ENCODE measurements at regions not wholly inside any gene's neighbourhood (a gene's known extent, or its start where the extent isn't known, plus 50 kb on each side); places are given as distances from the start of the nearest gene placed in this dataset.

GRCh38 chr12:86669010-86669409 is 412.8 kb upstream of the MGAT4C start:
- DNase-seq = no peak
- Mint-ChIP-seq H3K27ac (no peak overlapping the region), H3K4me3 (no peak overlapping the region), H3K36me3 (ENCODE audit: low read depth) (no peaks in the 10 kb centered on the region), H3K27me3 (ENCODE audit: insufficient read depth) (peaks cover 3% of the 10 kb centered on the region; the same call in 1 of the 2 replicates), H3K9me3 (no peaks in the 10 kb centered on the region; the same call in 1 of the 2 replicates), H3K4me1 (ENCODE audit: low read depth) (no peaks in the 10 kb centered on the region)
- TF ChIP-seq CTCF (IDR thresholded peaks at IDR 0.05) = no peak

- no peak for DNase-seq
- no peak for TF ChIP-seq CTCF (IDR thresholded peaks at IDR 0.05)
- no peak overlapping the region for H3K27ac Mint-ChIP-seq
- H3K36me3 Mint-ChIP-seq (ENCODE audit: low read depth) = no peaks in the 10 kb centered on the region
- no peak overlapping the region for H3K4me3 Mint-ChIP-seq
- H3K27me3 Mint-ChIP-seq (ENCODE audit: insufficient read depth) = peaks cover 3% of the 10 kb centered on the region; the same call in 1 of the 2 replicates
- H3K9me3 Mint-ChIP-seq = no peaks in the 10 kb centered on the region; the same call in 1 of the 2 replicates
- H3K4me1 Mint-ChIP-seq (ENCODE audit: low read depth) = no peaks in the 10 kb centered on the region
Measured at GRCh38 chr12:86666316-86666715, 410.1 kb upstream of the MGAT4C start.

GRCh38 chr12:86663716-86664115 is 407.5 kb upstream of the MGAT4C start:
- H3K27ac Mint-ChIP-seq = no peak overlapping the region
- no peak for TF ChIP-seq CTCF (IDR thresholded peaks at IDR 0.05)
- no peaks in the 10 kb centered on the region for H3K4me1 Mint-ChIP-seq (ENCODE audit: low read depth)
- no peak for DNase-seq
- no peaks in the 10 kb centered on the region; the same call in 1 of the 2 replicates for H3K9me3 Mint-ChIP-seq
- H3K27me3 Mint-ChIP-seq (ENCODE audit: insufficient read depth) = peaks cover 2% of the 10 kb centered on the region; the same call in 1 of the 2 replicates
- no peak overlapping the region for H3K4me3 Mint-ChIP-seq
- H3K36me3 Mint-ChIP-seq (ENCODE audit: low read depth) = no peaks in the 10 kb centered on the region

- Mint-ChIP-seq H3K27me3 (ENCODE audit: insufficient read depth) (peaks cover 2% of the 10 kb centered on the region; the same call in 1 of the 2 replicates), H3K4me3 (no peak overlapping the region), H3K36me3 (ENCODE audit: low read depth) (no peaks in the 10 kb centered on the region), H3K27ac (no peak overlapping the region), H3K4me1 (ENCODE audit: low read depth) (no peaks in the 10 kb centered on the region), H3K9me3 (no peaks in the 10 kb centered on the region; the same call in 1 of the 2 replicates)
- DNase-seq = no peak
- no peak for TF ChIP-seq CTCF (IDR thresholded peaks at IDR 0.05)
Measured at GRCh38 chr12:86663173-86663572, 407.0 kb upstream of the MGAT4C start.

GRCh38 chr12:86662464-86662863 is 406.3 kb upstream of the MGAT4C start:
- H3K36me3 Mint-ChIP-seq (ENCODE audit: low read depth) = no peaks in the 10 kb centered on the region
- no peak for DNase-seq
- TF ChIP-seq CTCF (IDR thresholded peaks at IDR 0.05) = no peak
- H3K27me3 Mint-ChIP-seq (ENCODE audit: insufficient read depth) = peaks cover 2% of the 10 kb centered on the region; the same call in 1 of the 2 replicates
- no peak overlapping the region for H3K4me3 Mint-ChIP-seq
- no peaks in the 10 kb centered on the region for H3K4me1 Mint-ChIP-seq (ENCODE audit: low read depth)
- no peaks in the 10 kb centered on the region; the same call in 1 of the 2 replicates for H3K9me3 Mint-ChIP-seq
- no peak overlapping the region for H3K27ac Mint-ChIP-seq
